ENCODE measurements at regions not wholly inside any gene's neighbourhood (a gene's known extent, or its start where the extent isn't known, plus 50 kb on each side); places are given as distances from the start of the nearest gene placed in this dataset.

- TF ChIP-seq PTRF (tag; IDR thresholded peaks at IDR 0.05) (no peak), CEBPB (tag; IDR thresholded peaks at IDR 0.05) (no peak), FOXJ3 (CRISPR knock-in tag; IDR thresholded peaks at IDR 0.05) (no peak), SPI1 (IDR thresholded peaks at IDR 0.05; ENCODE audit: borderline replicate concordance, low read depth, low read length) (no peak)
Observed at GRCh38 chr7:86158111-86158510, 485.6 kb upstream of the GRM3 start.

Data from K562 (cell line).